Stimulated activated CD4-positive, alpha-beta T cell treated with anti-CD3 and anti-CD28 coated beads, Interleukin-15, amount 100 ng/mL, for 1 hour (primary cell): ENCODE measurements at regions not wholly inside any gene's neighbourhood (a gene's known extent, or its start where the extent isn't known, plus 50 kb on each side); places are given as distances from the start of the nearest gene placed in this dataset.

Source experiments
- DNase-seq, 2 donors: peaks; one replicate each; pipeline ENCODE4 v3.0.0-alpha.2; 2020; ENCODE audit warnings: low read depth in 1 of 2, low spot score in 1 of 2

- DNase-seq, result no peak
Measured at GRCh38 chr13:91072486-91072885, 275.0 kb upstream of the MIR17HG start.

- DNase-seq, result no peak
Measured at GRCh38 chr13:91074091-91074490, 273.4 kb upstream of the MIR17HG start.

- no peak for DNase-seq
Measured at GRCh38 chr13:91076830-91077229, 270.7 kb upstream of the MIR17HG start.

- DNase-seq, result no peak
Measured at GRCh38 chr13:91078093-91078679, 269.3 kb upstream of the MIR17HG start.

GRCh38 chr13:91079176-91079575, 268.3 kb upstream of the MIR17HG start:
- DNase-seq, result no peak

- DNase-seq, result no peak
Measured at GRCh38 chr13:91085127-91085526, 262.4 kb upstream of the MIR17HG start.

- no peak for DNase-seq
Measured at GRCh38 chr13:91086936-91087716, 260.4 kb upstream of the MIR17HG start.

GRCh38 chr13:91097269-91097668, 250.2 kb upstream of the MIR17HG start:
- DNase-seq, result no peak

GRCh38 chr13:91099877-91100276, 247.6 kb upstream of the MIR17HG start:
- no peak for DNase-seq

- DNase-seq, result no peak
Measured at GRCh38 chr13:91100944-91101343, 246.5 kb upstream of the MIR17HG start.

- DNase-seq, result no peak
Measured at GRCh38 chr13:91101381-91101780, 246.1 kb upstream of the MIR17HG start.

GRCh38 chr13:91105270-91105669, 242.2 kb upstream of the MIR17HG start:
- no peak for DNase-seq

GRCh38 chr13:91106565-91106964, 240.9 kb upstream of the MIR17HG start:
- no peak for DNase-seq

GRCh38 chr13:91108315-91108714, 239.2 kb upstream of the MIR17HG start:
- no peak for DNase-seq

- no peak for DNase-seq
Measured at GRCh38 chr13:91111476-91112200, 235.8 kb upstream of the MIR17HG start.

- DNase-seq, result no peak
Measured at GRCh38 chr13:91112201-91112923, 235.1 kb upstream of the MIR17HG start.

GRCh38 chr13:91112924-91113277, 234.6 kb upstream of the MIR17HG start:
- no peak for DNase-seq

GRCh38 chr13:91115776-91116175, 231.7 kb upstream of the MIR17HG start:
- DNase-seq, result no peak

GRCh38 chr13:91117351-91117750, 230.1 kb upstream of the MIR17HG start:
- DNase-seq, result no peak

GRCh38 chr13:91119643-91120042, 227.8 kb upstream of the MIR17HG start:
- no peak for DNase-seq

GRCh38 chr13:91122766-91123165, 224.7 kb upstream of the MIR17HG start:
- DNase-seq, result no peak
